ENCODE measurements at regions not wholly inside any gene's neighbourhood (a gene's known extent, or its start where the extent isn't known, plus 50 kb on each side); places are given as distances from the start of the nearest gene placed in this dataset.

DNA sequence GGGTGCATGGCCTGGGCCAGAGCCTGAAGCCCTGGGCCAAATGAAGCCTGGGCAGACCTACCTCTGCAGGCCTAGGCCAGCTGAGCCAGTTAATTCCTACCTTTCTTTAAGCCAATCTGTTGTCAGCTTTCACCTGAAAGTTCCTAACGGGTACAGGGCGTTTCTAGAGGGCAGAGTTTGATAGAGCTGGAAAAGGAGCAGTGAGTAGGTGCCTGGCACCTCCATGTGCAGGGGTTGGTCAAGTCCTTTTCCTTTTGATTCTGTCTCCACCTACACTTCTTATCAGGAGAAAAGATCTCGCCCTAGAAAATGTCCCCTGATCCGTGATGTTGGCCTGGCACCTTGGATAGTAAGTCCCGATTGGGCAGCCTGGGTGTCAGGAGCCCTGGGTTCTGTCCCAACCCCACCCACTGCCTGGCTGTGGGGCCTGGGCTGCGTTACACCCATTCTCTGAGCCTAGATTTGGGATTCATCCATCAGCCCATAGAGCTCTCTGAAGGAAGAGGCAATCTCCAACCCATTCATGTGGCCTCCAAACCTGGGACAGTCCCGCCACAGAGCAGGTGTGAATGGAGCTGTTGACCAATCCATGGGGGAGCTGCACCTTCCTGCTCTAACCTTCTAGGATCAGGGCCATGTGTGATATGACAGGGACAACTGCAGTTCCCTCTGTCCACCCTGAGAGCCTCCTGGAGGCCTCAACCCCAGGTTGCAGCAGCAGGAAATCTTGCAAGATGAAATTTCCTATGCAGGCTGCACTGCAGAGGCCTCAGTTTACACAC, 304.3 kb downstream of the MATN1 start:
- no peak overlapping the region for H3K4me3 ChIP-seq (ENCODE audit: low read depth, low read length)
- TF ChIP-seq, protein P1, sequence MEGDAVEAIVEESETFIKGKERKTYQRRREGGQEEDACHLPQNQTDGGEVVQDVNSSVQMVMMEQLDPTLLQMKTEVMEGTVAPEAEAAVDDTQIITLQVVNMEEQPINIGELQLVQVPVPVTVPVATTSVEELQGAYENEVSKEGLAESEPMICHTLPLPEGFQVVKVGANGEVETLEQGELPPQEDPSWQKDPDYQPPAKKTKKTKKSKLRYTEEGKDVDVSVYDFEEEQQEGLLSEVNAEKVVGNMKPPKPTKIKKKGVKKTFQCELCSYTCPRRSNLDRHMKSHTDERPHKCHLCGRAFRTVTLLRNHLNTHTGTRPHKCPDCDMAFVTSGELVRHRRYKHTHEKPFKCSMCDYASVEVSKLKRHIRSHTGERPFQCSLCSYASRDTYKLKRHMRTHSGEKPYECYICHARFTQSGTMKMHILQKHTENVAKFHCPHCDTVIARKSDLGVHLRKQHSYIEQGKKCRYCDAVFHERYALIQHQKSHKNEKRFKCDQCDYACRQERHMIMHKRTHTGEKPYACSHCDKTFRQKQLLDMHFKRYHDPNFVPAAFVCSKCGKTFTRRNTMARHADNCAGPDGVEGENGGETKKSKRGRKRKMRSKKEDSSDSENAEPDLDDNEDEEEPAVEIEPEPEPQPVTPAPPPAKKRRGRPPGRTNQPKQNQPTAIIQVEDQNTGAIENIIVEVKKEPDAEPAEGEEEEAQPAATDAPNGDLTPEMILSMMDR (IDR thresholded peaks at IDR 0.05; ENCODE audit: low read depth, low read length) = no peak

DNA sequence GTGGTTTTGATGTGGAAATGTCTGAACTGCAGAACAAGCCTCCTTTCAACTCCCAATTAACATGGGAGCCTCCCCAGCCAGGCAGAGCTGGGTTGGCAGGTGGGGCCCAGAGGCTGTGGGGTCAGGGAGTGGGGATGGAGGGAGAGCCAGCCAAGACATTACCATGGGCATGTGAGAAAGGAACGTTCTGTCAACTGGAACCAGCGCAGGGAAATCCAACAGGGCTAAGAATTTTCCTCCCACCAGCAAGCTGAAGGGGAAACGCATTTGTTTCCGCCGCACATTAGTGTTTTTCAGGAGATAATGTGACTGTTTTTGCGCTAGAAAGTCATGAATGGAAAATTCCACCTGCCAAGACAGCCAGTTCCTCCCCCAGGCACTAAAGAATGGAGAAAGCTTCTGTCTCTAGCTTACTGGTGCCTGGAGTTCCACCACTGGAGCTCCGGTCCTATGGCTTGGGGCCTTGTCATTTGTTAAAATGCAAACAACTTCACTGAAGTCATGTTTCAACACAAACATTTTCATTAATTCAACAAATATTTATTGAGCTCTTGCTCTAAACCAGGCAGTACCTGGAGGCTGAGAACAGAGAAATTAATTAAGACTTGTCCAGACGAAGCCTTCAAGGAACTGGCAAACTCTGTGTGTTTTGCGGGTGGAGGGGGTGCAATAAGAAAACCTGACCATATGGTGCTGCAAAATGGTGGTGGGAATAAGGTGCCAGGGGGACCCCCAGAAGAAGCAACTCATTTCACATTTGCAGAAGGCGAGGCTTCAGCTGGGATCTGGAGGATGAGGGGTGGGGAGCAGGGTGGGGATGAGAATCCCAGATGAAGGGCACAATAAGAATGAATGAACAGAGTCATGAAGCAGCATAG, 305.1 kb downstream of the MATN1 start:
- TF ChIP-seq, protein P1 (IDR thresholded peaks at IDR 0.05; ENCODE audit: low read depth, low read length) = no peak
- H3K4me3 ChIP-seq (ENCODE audit: low read depth, low read length) = no peak overlapping the region

DNA sequence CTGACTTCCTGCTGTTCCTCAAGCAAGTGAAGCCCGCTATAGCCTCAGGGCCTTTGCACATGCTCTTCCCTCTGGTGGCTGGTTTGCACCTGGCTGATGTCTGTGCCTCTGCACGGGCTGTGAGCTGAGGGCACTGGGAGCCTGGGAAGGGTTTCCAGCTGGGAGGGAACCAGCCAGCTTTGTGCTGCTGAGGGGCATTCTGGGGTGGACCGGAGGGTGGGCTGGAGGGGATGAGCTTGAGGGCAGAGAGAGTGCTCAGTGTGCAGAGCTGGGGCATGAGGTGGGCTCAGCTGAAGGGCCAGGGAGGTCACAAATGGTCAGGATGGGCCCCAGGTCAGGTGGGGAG, 305.7 kb downstream of the MATN1 start:
- TF ChIP-seq, protein P1 (IDR thresholded peaks at IDR 0.05; ENCODE audit: low read depth, low read length) = no peak
- H3K4me3 ChIP-seq (ENCODE audit: low read depth, low read length) = no peak overlapping the region

DNA sequence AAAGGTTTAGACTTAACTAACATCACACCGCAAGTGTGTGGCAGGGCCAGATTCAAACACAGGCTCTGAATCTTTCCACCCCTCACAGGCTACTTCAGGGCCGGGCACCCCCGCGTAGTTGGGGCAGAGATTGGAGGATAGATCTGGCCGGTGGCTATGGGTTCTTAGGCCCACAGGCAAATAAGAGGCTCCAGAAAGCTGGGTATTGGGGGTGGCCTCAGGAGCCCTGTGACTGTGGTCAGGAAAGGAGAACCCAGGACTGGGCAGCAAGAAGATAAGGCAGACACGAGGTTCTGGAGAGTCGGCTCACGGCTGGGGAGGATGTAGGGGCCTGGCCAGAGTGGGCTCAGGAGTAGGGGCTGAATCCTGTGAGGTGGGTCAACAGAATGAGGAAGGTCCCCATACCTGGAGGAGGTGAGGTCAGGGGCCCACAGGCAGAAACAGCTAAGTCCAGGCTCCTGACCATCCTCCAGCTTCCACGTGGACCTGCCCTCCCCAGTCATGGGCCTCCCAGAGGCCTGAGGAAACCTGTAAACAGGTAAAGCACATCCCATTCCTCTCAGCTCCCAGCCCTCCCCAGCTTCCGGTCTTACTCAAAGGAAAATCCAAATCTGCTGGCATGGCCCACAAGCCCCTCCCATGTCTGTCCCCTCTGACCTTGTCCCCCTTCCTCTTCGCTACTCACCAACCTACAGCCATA, 306.2 kb downstream of the MATN1 start:
- no peak overlapping the region for H3K4me3 ChIP-seq (ENCODE audit: low read depth, low read length)
- TF ChIP-seq, protein P1 (IDR thresholded peaks at IDR 0.05; ENCODE audit: low read depth, low read length) = no peak

DNA sequence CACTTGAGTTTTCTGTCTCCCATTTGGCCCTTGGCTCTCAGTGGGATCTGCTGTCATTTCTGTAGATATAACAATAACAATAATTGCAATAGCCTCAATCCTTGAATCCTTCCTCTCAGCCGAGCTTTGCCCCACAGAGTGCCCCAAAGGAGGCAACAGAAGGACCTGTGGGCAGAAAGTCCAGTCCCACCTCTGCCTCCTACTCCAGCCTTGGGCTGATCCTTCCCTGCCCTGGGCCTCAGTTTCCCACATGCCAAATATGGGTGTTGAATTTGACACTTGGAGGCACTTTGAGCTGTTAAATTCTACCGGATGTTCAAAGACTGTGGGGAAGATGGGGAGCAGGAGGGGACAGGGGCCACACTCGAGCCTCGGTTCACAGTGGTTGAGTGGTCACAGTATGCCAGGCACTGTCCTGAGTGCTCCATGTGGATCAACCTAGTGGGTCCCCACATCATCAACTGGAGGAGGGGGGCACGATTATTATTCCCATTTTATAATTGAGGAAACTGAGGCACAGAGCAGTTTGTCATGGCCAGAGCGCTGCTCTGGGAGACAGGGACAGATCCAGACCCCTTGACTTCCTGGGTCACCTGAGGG, 307.1 kb downstream of the MATN1 start:
- no peak overlapping the region for H3K4me3 ChIP-seq (ENCODE audit: low read depth, low read length)
- TF ChIP-seq, protein P1 (IDR thresholded peaks at IDR 0.05; ENCODE audit: low read depth, low read length) = no peak

DNA sequence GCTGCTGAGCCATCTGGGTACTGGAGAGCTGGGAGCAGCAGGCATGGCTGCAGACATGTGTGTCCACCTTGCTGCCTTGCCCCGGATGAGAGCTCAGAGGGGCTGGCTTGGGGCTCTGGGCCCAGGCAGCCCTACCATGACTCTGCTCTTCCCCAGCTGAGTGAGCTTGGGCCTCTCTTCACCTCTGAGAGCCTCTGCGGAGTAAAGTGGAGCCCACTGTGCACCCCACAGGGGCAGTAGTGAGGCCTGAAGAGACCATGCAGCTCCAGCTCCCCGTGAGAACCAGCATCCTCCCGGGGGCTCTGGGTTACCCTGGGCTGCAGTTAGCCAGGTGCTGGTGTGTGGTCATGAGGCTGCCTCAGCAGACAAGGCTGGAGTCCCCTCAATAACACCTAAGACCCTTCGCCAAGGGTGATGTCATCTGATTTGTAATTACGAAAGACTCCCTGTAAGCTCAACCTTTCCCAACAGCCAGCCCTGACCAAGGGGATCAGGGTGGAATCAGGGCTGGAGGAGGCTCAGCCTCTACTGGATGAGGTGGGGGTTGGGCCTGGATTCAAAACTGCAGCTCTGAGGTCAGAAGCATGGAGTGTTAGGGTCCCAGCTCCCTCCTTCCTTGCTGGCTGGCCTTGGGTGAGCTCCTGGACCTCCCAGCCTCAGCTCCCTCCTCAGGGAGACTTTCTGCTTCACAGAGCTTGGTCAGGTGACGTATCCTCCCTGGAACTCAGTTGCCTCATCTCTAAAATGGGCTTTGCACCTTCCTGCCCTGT, 308.0 kb downstream of the MATN1 start:
- TF ChIP-seq, protein P1 (IDR thresholded peaks at IDR 0.05; ENCODE audit: low read depth, low read length) = no peak
- no peak overlapping the region for H3K4me3 ChIP-seq (ENCODE audit: low read depth, low read length)

Data from WI38 (cell line).